ENCODE measurements at regions not wholly inside any gene's neighbourhood (a gene's known extent, or its start where the extent isn't known, plus 50 kb on each side); places are given as distances from the start of the nearest gene placed in this dataset.
"Not testable (repeated sequence)": the region's sequence is repeated elsewhere in the genome, so short reads cannot be mapped to it uniquely, and the experiment has no call there.

- no peak for DNase-seq
These were observed 215.8 kb upstream of the DAB2 start for GRCh38 chr5:39640552-39640951.

GRCh38 chr5:39639618-39640089 is 214.9 kb upstream of the DAB2 start:
- DNase-seq: no peak

- DNase-seq: no peak
These were observed 214.0 kb upstream of the DAB2 start for GRCh38 chr5:39638813-39639212.

- no peak for DNase-seq
These were observed 208.3 kb upstream of the DAB2 start for GRCh38 chr5:39633057-39633456.

GRCh38 chr5:39631958-39632357 is 207.2 kb upstream of the DAB2 start:
- DNase-seq: peak; percentile 81

GRCh38 chr5:39629946-39630345 is 205.2 kb upstream of the DAB2 start:
- DNase-seq: no peak

- DNase-seq: no peak
These were observed 203.6 kb upstream of the DAB2 start for GRCh38 chr5:39628348-39628747.

GRCh38 chr5:39624890-39625289 is 200.1 kb upstream of the DAB2 start:
- DNase-seq: no peak

- no peak for DNase-seq
These were observed 199.6 kb upstream of the DAB2 start for GRCh38 chr5:39624268-39624886.

GRCh38 chr5:39623291-39623865 is 198.6 kb upstream of the DAB2 start:
- no peak for DNase-seq

- DNase-seq: no peak
These were observed 197.5 kb upstream of the DAB2 start for GRCh38 chr5:39622281-39622680.

GRCh38 chr5:39619168-39619818 is 194.5 kb upstream of the DAB2 start:
- no peak for DNase-seq

- no peak for DNase-seq
These were observed 193.6 kb upstream of the DAB2 start for GRCh38 chr5:39618391-39618790.

GRCh38 chr5:39616131-39616530 is 191.4 kb upstream of the DAB2 start:
- DNase-seq: no peak

GRCh38 chr5:39611076-39611475 is 186.3 kb upstream of the DAB2 start:
- not testable (repeated sequence) for DNase-seq

- no peak for DNase-seq
These were observed 183.2 kb upstream of the DAB2 start for GRCh38 chr5:39608024-39608423.

GRCh38 chr5:39606591-39606990 is 181.8 kb upstream of the DAB2 start:
- DNase-seq: no peak

GRCh38 chr5:39605588-39606575 is 181.1 kb upstream of the DAB2 start:
- no peak for DNase-seq

- DNase-seq: no peak
These were observed 180.4 kb upstream of the DAB2 start for GRCh38 chr5:39605145-39605544.

GRCh38 chr5:39604491-39604890 is 179.7 kb upstream of the DAB2 start:
- no peak for DNase-seq

- DNase-seq: peak; percentile 52
These were observed 175.1 kb upstream of the DAB2 start for GRCh38 chr5:39599721-39600431.

- DNase-seq: no peak
These were observed 174.0 kb upstream of the DAB2 start for GRCh38 chr5:39598661-39599248.

Data from fibroblast of skin of abdomen (primary cell).